ENCODE measurements at regions not wholly inside any gene's neighbourhood (a gene's known extent, or its start where the extent isn't known, plus 50 kb on each side); places are given as distances from the start of the nearest gene placed in this dataset.

GRCh38 chr13:54162069-54162468, 1133.5 kb downstream of the OLFM4 start:
- no peaks in the 10 kb centered on the region for H3K9me3 ChIP-seq (ENCODE audit: control insufficient read depth, insufficient read depth, low read length)

DNA sequence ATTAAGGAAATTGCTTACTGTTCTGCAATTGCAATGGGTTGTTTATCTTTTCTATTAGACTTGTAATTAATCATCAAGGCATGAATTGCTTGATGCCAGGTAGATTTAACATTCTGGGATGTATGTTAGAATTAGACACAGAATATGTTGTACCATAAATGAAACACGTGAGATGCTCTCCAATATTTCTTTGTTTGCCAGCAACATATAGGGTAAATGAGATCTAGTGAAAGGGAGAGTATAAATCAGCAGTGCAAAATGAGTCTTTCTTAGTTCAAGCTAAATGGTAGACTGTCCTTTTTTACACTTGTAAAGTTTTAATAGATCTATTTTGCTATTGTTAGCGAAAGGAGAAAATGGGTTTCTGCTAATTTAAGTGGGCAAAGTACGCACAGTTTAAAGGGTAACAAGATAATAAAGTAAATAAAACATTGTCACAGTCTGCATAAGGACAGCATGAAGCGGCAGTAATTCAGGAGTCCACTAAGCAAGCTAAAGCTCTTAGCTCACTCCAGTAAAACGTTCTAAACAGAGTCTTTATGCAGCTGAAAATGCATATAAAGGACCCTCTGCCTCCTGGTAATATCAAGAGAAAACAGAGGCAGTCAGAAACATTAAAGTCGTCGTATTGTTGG, 1137.1 kb downstream of the OLFM4 start:
- Histone ChIP-seq H3K9ac (ENCODE audit: low read depth, low read length) (no peak overlapping the region), H3K27me3 (ENCODE audit: control insufficient read depth, insufficient read depth, low read length) (no peaks in the 10 kb centered on the region), H3K4me3 (ENCODE audit: low read depth, low read length) (no peak overlapping the region), H3K27ac (ENCODE audit: low read depth, low read length) (no peak overlapping the region), H3K36me3 (ENCODE audit: control insufficient read depth, insufficient read depth, low read length) (no peaks in the 10 kb centered on the region), H3K9me3 (ENCODE audit: control insufficient read depth, insufficient read depth, low read length) (no peaks in the 10 kb centered on the region), H3K4me1 (ENCODE audit: control insufficient read depth, insufficient read depth, low read length) (peaks cover 18% of the 10 kb centered on the region)

More at GRCh38 chr13:54162069-54162468, 1133.5 kb downstream of the OLFM4 start:
- no peak overlapping the region for H3K9ac ChIP-seq (ENCODE audit: low read depth, low read length)
- H3K27me3 ChIP-seq (ENCODE audit: control insufficient read depth, insufficient read depth, low read length): no peaks in the 10 kb centered on the region
- H3K4me1 ChIP-seq (ENCODE audit: control insufficient read depth, insufficient read depth, low read length): peaks cover 15% of the 10 kb centered on the region
- no peaks in the 10 kb centered on the region for H3K36me3 ChIP-seq (ENCODE audit: control insufficient read depth, insufficient read depth, low read length)
- H3K27ac ChIP-seq (ENCODE audit: low read depth, low read length): no peak overlapping the region
- H3K4me3 ChIP-seq (ENCODE audit: low read depth, low read length): no peak overlapping the region

GRCh38 chr13:54173996-54174395, 1145.4 kb downstream of the OLFM4 start:
- Histone ChIP-seq H3K9ac (ENCODE audit: low read depth, low read length) (no peak overlapping the region), H3K4me1 (ENCODE audit: control insufficient read depth, insufficient read depth, low read length) (peaks cover 13% of the 10 kb centered on the region), H3K27me3 (ENCODE audit: control insufficient read depth, insufficient read depth, low read length) (no peaks in the 10 kb centered on the region), H3K36me3 (ENCODE audit: control insufficient read depth, insufficient read depth, low read length) (no peaks in the 10 kb centered on the region), H3K4me3 (ENCODE audit: low read depth, low read length) (no peak overlapping the region), H3K9me3 (ENCODE audit: control insufficient read depth, insufficient read depth, low read length) (peaks cover 4% of the 10 kb centered on the region; the same call in 1 of the 2 replicates), H3K27ac (ENCODE audit: low read depth, low read length) (no peak overlapping the region)

GRCh38 chr13:54175466-54175865, 1146.9 kb downstream of the OLFM4 start:
- Histone ChIP-seq H3K27ac (ENCODE audit: low read depth, low read length) (peak overlapping the region; percentile 14), H3K9me3 (ENCODE audit: control insufficient read depth, insufficient read depth, low read length) (peaks cover 4% of the 10 kb centered on the region; the same call in 1 of the 2 replicates), H3K9ac (ENCODE audit: low read depth, low read length) (no peak overlapping the region), H3K4me1 (ENCODE audit: control insufficient read depth, insufficient read depth, low read length) (peaks cover 13% of the 10 kb centered on the region), H3K27me3 (ENCODE audit: control insufficient read depth, insufficient read depth, low read length) (no peaks in the 10 kb centered on the region), H3K4me3 (ENCODE audit: low read depth, low read length) (no peak overlapping the region), H3K36me3 (ENCODE audit: control insufficient read depth, insufficient read depth, low read length) (no peaks in the 10 kb centered on the region)

- H3K4me3 ChIP-seq (ENCODE audit: low read depth, low read length): no peak overlapping the region
- peaks cover 13% of the 10 kb centered on the region for H3K4me1 ChIP-seq (ENCODE audit: control insufficient read depth, insufficient read depth, low read length)
- H3K27me3 ChIP-seq (ENCODE audit: control insufficient read depth, insufficient read depth, low read length): no peaks in the 10 kb centered on the region
- no peak overlapping the region for H3K9ac ChIP-seq (ENCODE audit: low read depth, low read length)
- H3K36me3 ChIP-seq (ENCODE audit: control insufficient read depth, insufficient read depth, low read length): no peaks in the 10 kb centered on the region
- H3K27ac ChIP-seq (ENCODE audit: low read depth, low read length): no peak overlapping the region
- peaks cover 4% of the 10 kb centered on the region; the same call in 1 of the 2 replicates for H3K9me3 ChIP-seq (ENCODE audit: control insufficient read depth, insufficient read depth, low read length)
Observed at GRCh38 chr13:54177466-54177865, 1148.9 kb downstream of the OLFM4 start.

DNA sequence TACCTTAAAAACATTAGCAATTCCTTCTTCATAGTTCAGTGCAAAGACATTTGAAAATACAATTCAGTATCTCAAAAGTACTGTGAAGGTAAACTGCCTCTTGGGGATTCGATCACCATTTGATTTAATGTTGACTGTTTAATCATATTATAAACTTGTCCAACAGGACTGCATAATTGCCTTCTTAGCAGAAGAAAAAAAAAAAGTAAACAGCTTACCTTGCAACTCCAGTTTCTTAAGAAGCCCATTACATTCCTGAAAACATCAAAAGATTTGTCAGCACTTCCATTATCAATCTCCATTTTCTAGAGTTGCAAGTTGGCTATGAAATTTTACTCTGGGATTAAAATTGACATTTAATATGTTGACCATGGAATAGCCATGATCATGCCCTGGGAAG, 1154.6 kb downstream of the OLFM4 start:
- Histone ChIP-seq H3K9me3 (ENCODE audit: control insufficient read depth, insufficient read depth, low read length) (no peaks in the 10 kb centered on the region), H3K27me3 (ENCODE audit: control insufficient read depth, insufficient read depth, low read length) (no peaks in the 10 kb centered on the region), H3K4me1 (ENCODE audit: control insufficient read depth, insufficient read depth, low read length) (peaks cover 38% of the 10 kb centered on the region), H3K9ac (ENCODE audit: low read depth, low read length) (no peak overlapping the region), H3K27ac (ENCODE audit: low read depth, low read length) (no peak overlapping the region), H3K4me3 (ENCODE audit: low read depth, low read length) (no peak overlapping the region), H3K36me3 (ENCODE audit: control insufficient read depth, insufficient read depth, low read length) (no peaks in the 10 kb centered on the region)

GRCh38 chr13:54183728-54184127, 1155.1 kb downstream of the OLFM4 start:
- peaks cover 38% of the 10 kb centered on the region for H3K4me1 ChIP-seq (ENCODE audit: control insufficient read depth, insufficient read depth, low read length)
- no peaks in the 10 kb centered on the region for H3K27me3 ChIP-seq (ENCODE audit: control insufficient read depth, insufficient read depth, low read length)
- no peak overlapping the region for H3K4me3 ChIP-seq (ENCODE audit: low read depth, low read length)
- no peaks in the 10 kb centered on the region for H3K9me3 ChIP-seq (ENCODE audit: control insufficient read depth, insufficient read depth, low read length)
- H3K36me3 ChIP-seq (ENCODE audit: control insufficient read depth, insufficient read depth, low read length): no peaks in the 10 kb centered on the region
- peak overlapping the region; percentile 32 for H3K27ac ChIP-seq (ENCODE audit: low read depth, low read length)
- no peak overlapping the region for H3K9ac ChIP-seq (ENCODE audit: low read depth, low read length)

- Histone ChIP-seq H3K36me3 (ENCODE audit: control insufficient read depth, insufficient read depth, low read length) (no peaks in the 10 kb centered on the region), H3K4me1 (ENCODE audit: control insufficient read depth, insufficient read depth, low read length) (peaks cover 45% of the 10 kb centered on the region), H3K4me3 (ENCODE audit: low read depth, low read length) (no peak overlapping the region), H3K9ac (ENCODE audit: low read depth, low read length) (no peak overlapping the region), H3K9me3 (ENCODE audit: control insufficient read depth, insufficient read depth, low read length) (no peaks in the 10 kb centered on the region), H3K27me3 (ENCODE audit: control insufficient read depth, insufficient read depth, low read length) (no peaks in the 10 kb centered on the region), H3K27ac (ENCODE audit: low read depth, low read length) (no peak overlapping the region)
Observed at GRCh38 chr13:54184576-54184975, 1156.0 kb downstream of the OLFM4 start.

DNA sequence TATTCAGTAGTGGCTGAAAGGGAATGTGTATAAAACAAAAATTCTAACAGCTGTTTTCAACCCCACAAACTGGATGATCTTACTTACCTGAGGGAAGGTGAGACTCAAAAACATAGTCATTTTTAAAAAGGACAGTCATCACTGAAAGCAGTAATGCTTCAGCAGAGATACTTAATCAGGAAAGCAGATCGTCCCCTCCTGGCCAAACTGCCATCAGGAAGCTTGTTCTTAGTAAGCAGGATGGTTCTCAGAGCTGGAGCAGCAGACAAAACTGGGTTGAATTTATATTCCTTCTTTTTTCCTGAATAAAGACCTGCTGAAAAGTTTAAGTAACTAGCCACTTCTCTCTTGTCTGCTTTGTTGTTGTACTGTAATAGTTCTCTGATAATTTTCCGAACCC, 1156.5 kb downstream of the OLFM4 start:
- H3K9me3 ChIP-seq (ENCODE audit: control insufficient read depth, insufficient read depth, low read length): no peaks in the 10 kb centered on the region
- peaks cover 48% of the 10 kb centered on the region for H3K4me1 ChIP-seq (ENCODE audit: control insufficient read depth, insufficient read depth, low read length)
- no peak overlapping the region for H3K4me3 ChIP-seq (ENCODE audit: low read depth, low read length)
- H3K36me3 ChIP-seq (ENCODE audit: control insufficient read depth, insufficient read depth, low read length): no peaks in the 10 kb centered on the region
- peak overlapping the region; percentile 1 for H3K27ac ChIP-seq (ENCODE audit: low read depth, low read length)
- no peaks in the 10 kb centered on the region for H3K27me3 ChIP-seq (ENCODE audit: control insufficient read depth, insufficient read depth, low read length)
- H3K9ac ChIP-seq (ENCODE audit: low read depth, low read length): no peak overlapping the region

- H3K27ac ChIP-seq (ENCODE audit: low read depth, low read length): peak overlapping the region; percentile 1
- H3K9me3 ChIP-seq (ENCODE audit: control insufficient read depth, insufficient read depth, low read length): no peaks in the 10 kb centered on the region
- no peaks in the 10 kb centered on the region for H3K36me3 ChIP-seq (ENCODE audit: control insufficient read depth, insufficient read depth, low read length)
- no peak overlapping the region for H3K9ac ChIP-seq (ENCODE audit: low read depth, low read length)
- no peak overlapping the region for H3K4me3 ChIP-seq (ENCODE audit: low read depth, low read length)
- H3K4me1 ChIP-seq (ENCODE audit: control insufficient read depth, insufficient read depth, low read length): peaks cover 48% of the 10 kb centered on the region
- no peaks in the 10 kb centered on the region for H3K27me3 ChIP-seq (ENCODE audit: control insufficient read depth, insufficient read depth, low read length)
Observed at GRCh38 chr13:54185785-54186184, 1157.2 kb downstream of the OLFM4 start.

DNA sequence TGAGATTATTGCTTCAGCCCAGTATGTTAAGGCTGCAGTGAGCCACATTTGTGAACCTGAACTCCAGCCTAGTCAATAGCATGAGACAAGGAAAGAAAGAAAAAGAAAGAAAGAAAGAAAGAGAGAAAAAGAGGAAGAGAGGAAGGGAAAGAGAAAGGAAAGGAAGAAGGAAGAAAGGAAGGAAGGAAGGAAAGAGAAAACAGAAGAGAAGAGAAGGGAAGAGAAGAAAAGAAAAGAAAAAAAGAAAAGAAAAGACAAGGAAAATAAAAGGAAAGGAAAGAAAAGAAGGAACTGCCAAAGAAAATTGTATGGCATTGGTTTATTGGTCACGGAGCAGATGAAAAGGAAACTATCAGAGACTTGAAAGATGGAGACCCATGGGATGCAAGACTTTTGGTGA, 1158.8 kb downstream of the OLFM4 start:
- H3K27me3 ChIP-seq (ENCODE audit: control insufficient read depth, insufficient read depth, low read length): no peaks in the 10 kb centered on the region
- H3K4me1 ChIP-seq (ENCODE audit: control insufficient read depth, insufficient read depth, low read length): peaks cover 48% of the 10 kb centered on the region
- H3K36me3 ChIP-seq (ENCODE audit: control insufficient read depth, insufficient read depth, low read length): no peaks in the 10 kb centered on the region
- no peaks in the 10 kb centered on the region for H3K9me3 ChIP-seq (ENCODE audit: control insufficient read depth, insufficient read depth, low read length)
- H3K9ac ChIP-seq (ENCODE audit: low read depth, low read length): no peak overlapping the region
- H3K27ac ChIP-seq (ENCODE audit: low read depth, low read length): no peak overlapping the region
- no peak overlapping the region for H3K4me3 ChIP-seq (ENCODE audit: low read depth, low read length)
